ENCODE measurements at regions not wholly inside any gene's neighbourhood (a gene's known extent, or its start where the extent isn't known, plus 50 kb on each side); places are given as distances from the start of the nearest gene placed in this dataset.

DNA sequence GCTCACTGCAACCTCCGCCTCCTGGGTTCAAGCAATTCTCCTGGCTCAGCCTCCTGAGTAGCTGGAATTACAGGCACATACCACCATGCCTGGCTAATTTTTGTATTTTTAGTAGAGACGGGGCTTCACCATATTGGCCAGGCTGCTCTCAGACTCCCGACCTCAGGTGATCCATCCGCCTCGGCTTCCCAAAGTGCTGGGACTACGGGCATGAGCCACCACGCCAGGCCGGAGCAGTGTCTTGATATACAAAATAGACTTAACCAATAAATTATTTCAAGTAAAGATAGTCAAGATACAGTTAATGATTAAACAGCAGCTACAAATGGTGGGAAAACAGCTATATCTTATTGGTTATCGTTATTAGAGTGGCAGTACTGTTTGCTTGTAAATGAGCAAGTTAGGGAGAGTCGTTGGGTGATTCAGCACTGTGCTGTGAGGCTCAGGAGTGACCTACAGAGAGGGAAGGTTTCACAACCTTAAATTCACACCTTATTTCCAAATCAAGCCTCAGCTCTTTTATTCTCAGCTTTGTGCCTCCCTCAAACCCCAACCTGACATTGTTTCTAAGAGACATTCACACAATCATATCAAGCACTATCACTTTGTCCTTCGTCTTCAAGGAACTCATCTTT, 1128.4 kb upstream of the MAP3K7 start:
- H3K27me3 ChIP-seq (ENCODE audit: control insufficient read depth, insufficient read depth, low read length): no peaks in the 10 kb centered on the region
- no peaks in the 10 kb centered on the region for H3K79me2 ChIP-seq (ENCODE audit: control insufficient read depth, insufficient read depth, low read length)
- H4K20me1 ChIP-seq (ENCODE audit: control insufficient read depth, extremely low read depth, insufficient read depth, low read length): no peaks in the 10 kb centered on the region
- H3K27ac ChIP-seq (ENCODE audit: insufficient read depth, low read length): no peak overlapping the region
- no peak overlapping the region for H3K4me2 ChIP-seq (ENCODE audit: extremely low read depth, insufficient read depth, low read length)
- no peak overlapping the region for H3K4me3 ChIP-seq (replicated peaks in 1 of 4; ENCODE audit: control extremely low read depth in 1 of 4, insufficient read depth in 1 of 4, low read depth in 3 of 4, low read length in 4 of 4)
- no peak for DNase-seq (ENCODE audit: low read depth in 2 of 2)
- H3K9ac ChIP-seq (ENCODE audit: insufficient read depth, low read length): no peak overlapping the region
- TF ChIP-seq, protein P1, sequence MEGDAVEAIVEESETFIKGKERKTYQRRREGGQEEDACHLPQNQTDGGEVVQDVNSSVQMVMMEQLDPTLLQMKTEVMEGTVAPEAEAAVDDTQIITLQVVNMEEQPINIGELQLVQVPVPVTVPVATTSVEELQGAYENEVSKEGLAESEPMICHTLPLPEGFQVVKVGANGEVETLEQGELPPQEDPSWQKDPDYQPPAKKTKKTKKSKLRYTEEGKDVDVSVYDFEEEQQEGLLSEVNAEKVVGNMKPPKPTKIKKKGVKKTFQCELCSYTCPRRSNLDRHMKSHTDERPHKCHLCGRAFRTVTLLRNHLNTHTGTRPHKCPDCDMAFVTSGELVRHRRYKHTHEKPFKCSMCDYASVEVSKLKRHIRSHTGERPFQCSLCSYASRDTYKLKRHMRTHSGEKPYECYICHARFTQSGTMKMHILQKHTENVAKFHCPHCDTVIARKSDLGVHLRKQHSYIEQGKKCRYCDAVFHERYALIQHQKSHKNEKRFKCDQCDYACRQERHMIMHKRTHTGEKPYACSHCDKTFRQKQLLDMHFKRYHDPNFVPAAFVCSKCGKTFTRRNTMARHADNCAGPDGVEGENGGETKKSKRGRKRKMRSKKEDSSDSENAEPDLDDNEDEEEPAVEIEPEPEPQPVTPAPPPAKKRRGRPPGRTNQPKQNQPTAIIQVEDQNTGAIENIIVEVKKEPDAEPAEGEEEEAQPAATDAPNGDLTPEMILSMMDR (conservative IDR thresholded peaks at IDR 0.05 in 1 of 2, IDR thresholded peaks at IDR 0.05 in 1 of 2; ENCODE audit: low read depth in 1 of 2, low read length in 2 of 2): no peak
- TF ChIP-seq EZH2 (IDR thresholded peaks at IDR 0.05; ENCODE audit: low read length, missing control alignments): no peak
- H3K4me1 ChIP-seq (ENCODE audit: control insufficient read depth, extremely low read depth, insufficient read depth, low read length): no peaks in the 10 kb centered on the region
- H3K9me3 ChIP-seq (ENCODE audit: control insufficient read depth, insufficient read depth, low read depth, low read length): no peaks in the 10 kb centered on the region
- no peak overlapping the region for H2AFZ ChIP-seq (ENCODE audit: low read length)
- no peaks in the 10 kb centered on the region for H3K36me3 ChIP-seq (ENCODE audit: control insufficient read depth, insufficient read depth, low read length)

DNA sequence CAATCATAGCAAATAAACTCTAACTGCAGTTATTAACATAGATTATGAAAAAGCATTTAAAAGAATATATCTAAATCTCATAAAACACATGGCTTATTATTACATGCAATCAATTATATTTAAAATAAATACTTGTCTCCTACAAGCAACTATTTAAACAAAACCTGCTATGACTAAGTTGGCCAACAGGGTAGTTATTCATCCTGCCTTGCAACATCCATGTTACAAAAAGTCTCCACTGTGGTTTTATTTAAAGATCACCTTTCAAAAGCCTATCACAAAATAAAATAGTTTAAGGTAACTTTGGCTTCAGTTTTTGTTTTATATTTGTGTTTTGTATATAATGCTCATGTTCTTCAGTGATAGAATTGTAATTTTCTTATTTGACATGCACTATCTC, 1127.0 kb upstream of the MAP3K7 start:
- Histone ChIP-seq H3K4me1 (ENCODE audit: control insufficient read depth, extremely low read depth, insufficient read depth, low read length) (no peaks in the 10 kb centered on the region), H3K36me3 (ENCODE audit: control insufficient read depth, insufficient read depth, low read length) (no peaks in the 10 kb centered on the region), H3K27ac (ENCODE audit: insufficient read depth, low read length) (no peak overlapping the region), H3K9ac (ENCODE audit: insufficient read depth, low read length) (no peak overlapping the region), H3K27me3 (ENCODE audit: control insufficient read depth, insufficient read depth, low read length) (no peaks in the 10 kb centered on the region), H3K79me2 (ENCODE audit: control insufficient read depth, insufficient read depth, low read length) (no peaks in the 10 kb centered on the region), H3K4me3 (replicated peaks in 1 of 4; ENCODE audit: control extremely low read depth in 1 of 4, insufficient read depth in 1 of 4, low read depth in 3 of 4, low read length in 4 of 4) (no peak overlapping the region), H4K20me1 (ENCODE audit: control insufficient read depth, extremely low read depth, insufficient read depth, low read length) (no peaks in the 10 kb centered on the region), H3K4me2 (ENCODE audit: extremely low read depth, insufficient read depth, low read length) (no peak overlapping the region), H2AFZ (ENCODE audit: low read length) (no peak overlapping the region), H3K9me3 (ENCODE audit: control insufficient read depth, insufficient read depth, low read depth, low read length) (no peaks in the 10 kb centered on the region)
- peak; percentile 44 to 53 for DNase-seq (ENCODE audit: low read depth in 2 of 2)
- TF ChIP-seq, protein P1 (conservative IDR thresholded peaks at IDR 0.05 in 1 of 2, IDR thresholded peaks at IDR 0.05 in 1 of 2; ENCODE audit: low read depth in 1 of 2, low read length in 2 of 2): no peak
- TF ChIP-seq EZH2 (IDR thresholded peaks at IDR 0.05; ENCODE audit: low read length, missing control alignments): no peak

DNA sequence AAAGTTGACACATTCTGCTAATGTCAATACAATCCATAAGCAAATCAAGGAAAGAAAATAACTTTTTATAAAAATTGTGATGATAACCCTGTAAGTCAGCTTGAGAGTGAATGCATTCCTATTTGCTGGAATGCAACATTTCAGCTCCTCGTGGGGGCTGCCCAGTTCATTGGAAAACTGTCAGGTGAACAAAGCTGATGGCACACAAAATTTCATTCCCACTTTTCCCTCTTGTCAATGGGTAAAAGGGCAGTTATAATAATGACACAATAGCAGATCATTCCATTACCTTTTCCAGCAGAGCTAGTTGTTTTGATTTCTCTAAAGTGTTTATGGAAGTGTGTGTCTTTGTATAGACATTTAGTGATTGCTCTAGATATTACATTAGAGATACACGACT, 1124.6 kb upstream of the MAP3K7 start:
- Histone ChIP-seq H3K27me3 (ENCODE audit: control insufficient read depth, insufficient read depth, low read length) (no peaks in the 10 kb centered on the region), H3K4me3 (replicated peaks in 1 of 4; ENCODE audit: control extremely low read depth in 1 of 4, insufficient read depth in 1 of 4, low read depth in 3 of 4, low read length in 4 of 4) (no peak overlapping the region), H3K9ac (ENCODE audit: insufficient read depth, low read length) (no peak overlapping the region), H2AFZ (ENCODE audit: low read length) (no peak overlapping the region), H3K9me3 (ENCODE audit: control insufficient read depth, insufficient read depth, low read depth, low read length) (no peaks in the 10 kb centered on the region), H3K4me2 (ENCODE audit: extremely low read depth, insufficient read depth, low read length) (no peak overlapping the region), H3K79me2 (ENCODE audit: control insufficient read depth, insufficient read depth, low read length) (no peaks in the 10 kb centered on the region), H3K27ac (ENCODE audit: insufficient read depth, low read length) (no peak overlapping the region), H4K20me1 (ENCODE audit: control insufficient read depth, extremely low read depth, insufficient read depth, low read length) (no peaks in the 10 kb centered on the region), H3K36me3 (ENCODE audit: control insufficient read depth, insufficient read depth, low read length) (no peaks in the 10 kb centered on the region), H3K4me1 (ENCODE audit: control insufficient read depth, extremely low read depth, insufficient read depth, low read length) (no peaks in the 10 kb centered on the region)
- DNase-seq (ENCODE audit: low read depth in 2 of 2): no peak
- no peak for TF ChIP-seq EZH2 (IDR thresholded peaks at IDR 0.05; ENCODE audit: low read length, missing control alignments)
- TF ChIP-seq, protein P1 (conservative IDR thresholded peaks at IDR 0.05 in 1 of 2, IDR thresholded peaks at IDR 0.05 in 1 of 2; ENCODE audit: low read depth in 1 of 2, low read length in 2 of 2): no peak

All from fibroblast of lung (primary cell).